HG03469 (cell line): ENCODE measurements at regions not wholly inside any gene's neighbourhood (a gene's known extent, or its start where the extent isn't known, plus 50 kb on each side); places are given as distances from the start of the nearest gene placed in this dataset.
"Not testable (repeated sequence)": the region's sequence is repeated elsewhere in the genome, so short reads cannot be mapped to it uniquely, and the experiment has no call there.

Experiments
- ATAC-seq: cut with Tn5 transposase; IDR thresholded peaks from one replicate; pipeline ENCODE4 v1.9.1; 2021; ENCODE audit warnings: mild to moderate bottlenecking, moderate library complexity, moderate number of reproducible peaks; ENCODE audit not compliant: unreplicated experiment

- no peak for ATAC-seq
Observed at GRCh38 chr12:70008944-70009343, 183.9 kb downstream of the MYRFL start.

- no peak for ATAC-seq
Observed at GRCh38 chr12:70011353-70011752, 186.3 kb downstream of the MYRFL start.

GRCh38 chr12:70013016-70013415 lies 188.0 kb downstream of the MYRFL start:
- ATAC-seq: not testable (repeated sequence)

- ATAC-seq: no peak
Observed at GRCh38 chr12:70028515-70028914, 203.5 kb downstream of the MYRFL start.

GRCh38 chr12:70028918-70029317 lies 203.9 kb downstream of the MYRFL start:
- no peak for ATAC-seq

GRCh38 chr12:70031046-70031445 lies 206.0 kb downstream of the MYRFL start:
- ATAC-seq: no peak

- ATAC-seq: no peak
Observed at GRCh38 chr12:70032076-70032475, 207.0 kb downstream of the MYRFL start.

GRCh38 chr12:70033310-70033709 lies 208.3 kb downstream of the MYRFL start:
- ATAC-seq: no peak

GRCh38 chr12:70040141-70040540 lies 203.1 kb upstream of the CNOT2 start:
- ATAC-seq: no peak

GRCh38 chr12:70042675-70043074 lies 200.6 kb upstream of the CNOT2 start:
- ATAC-seq: no peak

- ATAC-seq: no peak
Observed at GRCh38 chr12:70043490-70044138, 199.6 kb upstream of the CNOT2 start.

GRCh38 chr12:70044167-70044566 lies 199.1 kb upstream of the CNOT2 start:
- no peak for ATAC-seq

GRCh38 chr12:70045036-70045435 lies 198.2 kb upstream of the CNOT2 start:
- ATAC-seq: no peak

GRCh38 chr12:70045514-70045913 lies 197.7 kb upstream of the CNOT2 start:
- no peak for ATAC-seq

- no peak for ATAC-seq
Observed at GRCh38 chr12:70048521-70049250, 194.5 kb upstream of the CNOT2 start.

GRCh38 chr12:70049596-70050360 lies 193.5 kb upstream of the CNOT2 start:
- ATAC-seq: peak; percentile 97

- no peak for ATAC-seq
Observed at GRCh38 chr12:70052476-70052875, 190.8 kb upstream of the CNOT2 start.

- ATAC-seq: no peak
Observed at GRCh38 chr12:70052931-70053497, 190.2 kb upstream of the CNOT2 start.

GRCh38 chr12:70059373-70059772 lies 183.9 kb upstream of the CNOT2 start:
- ATAC-seq: no peak

GRCh38 chr12:70060634-70061033 lies 182.6 kb upstream of the CNOT2 start:
- no peak for ATAC-seq

GRCh38 chr12:70068743-70069142 lies 174.5 kb upstream of the CNOT2 start:
- ATAC-seq: peak; percentile 65
